Karpas-422 (cell line): ENCODE measurements at regions not wholly inside any gene's neighbourhood (a gene's known extent, or its start where the extent isn't known, plus 50 kb on each side); places are given as distances from the start of the nearest gene placed in this dataset.

Experiments used
- DNase-seq: peaks from one replicate; pipeline ENCODE4 v3.0.0-alpha.2; 2015
- H2AFZ ChIP-seq: fragments of 200-600 bp; sonication (generic); 2 replicates; pipeline ENCODE4 v1.6.1; 2014; ENCODE audit warnings: antibody characterized with exemption, low read length, mixed read lengths
- H3K27ac ChIP-seq: fragments of 200-600 bp; sonication (generic); 2 replicates; pipeline ENCODE4 v1.5.1; 2014; ENCODE audit warnings: mild to moderate bottlenecking, low read length, moderate library complexity
- H3K27me3 ChIP-seq: fragments of 200-600 bp; sonication (generic); 2 replicates; pipeline ENCODE4 v1.6.1; 2014; ENCODE audit warnings: low read length, mixed read lengths
- H3K36me3 ChIP-seq: fragments of 200-600 bp; sonication (generic); 2 replicates; pipeline ENCODE4 v1.6.1; 2014; ENCODE audit warnings: low read length, mixed read lengths; ENCODE audit not compliant: insufficient read depth
- H3K4me1 ChIP-seq: fragments of 200-600 bp; sonication (generic); 2 replicates; pipeline ENCODE4 v1.6.1; 2014; ENCODE audit warnings: mild to moderate bottlenecking, low read length, mixed read lengths
- H3K4me2 ChIP-seq: fragments of 200-600 bp; sonication (generic); 2 replicates; pipeline ENCODE4 v1.6.1; 2014; ENCODE audit warnings: low read length, low read depth, mild to moderate bottlenecking; ENCODE audit not compliant: poor library complexity, severe bottlenecking
- H3K4me3 ChIP-seq: fragments of 200-600 bp; sonication (generic); 2 replicates; pipeline ENCODE4 v1.5.1; 2014; ENCODE audit warnings: mild to moderate bottlenecking, antibody characterized with exemption, low read length, mixed read lengths
- H3K79me2 ChIP-seq: fragments of 200-600 bp; sonication (generic); 2 replicates; pipeline ENCODE4 v1.6.1; 2014; ENCODE audit warnings: mild to moderate bottlenecking, low read length, mixed read lengths
- H3K9ac ChIP-seq: fragments of 200-600 bp; sonication (generic); 2 replicates; pipeline ENCODE4 v1.6.0; 2014; ENCODE audit warnings: low read length
- H3K9me2 ChIP-seq: fragments of 200-600 bp; sonication (generic), shearing (Covaris generic); replicated peaks from 2 replicates; pipeline ENCODE4 v1.6.0; 2014; ENCODE audit warnings: mild to moderate bottlenecking, low read length, moderate library complexity; ENCODE audit not compliant: insufficient read depth
- H3K9me3 ChIP-seq: fragments of 300-700, 200-600 bp; sonication (generic); 2 replicates; pipeline ENCODE4 v1.6.1; 2014; ENCODE audit warnings: low read length, mixed read lengths
- H4K20me1 ChIP-seq: fragments of 200-600 bp; sonication (generic); 2 replicates; pipeline ENCODE4 v1.6.1; 2014; ENCODE audit warnings: mild to moderate bottlenecking, antibody characterized with exemption, low read length, low read depth; ENCODE audit not compliant: insufficient read depth

DNA sequence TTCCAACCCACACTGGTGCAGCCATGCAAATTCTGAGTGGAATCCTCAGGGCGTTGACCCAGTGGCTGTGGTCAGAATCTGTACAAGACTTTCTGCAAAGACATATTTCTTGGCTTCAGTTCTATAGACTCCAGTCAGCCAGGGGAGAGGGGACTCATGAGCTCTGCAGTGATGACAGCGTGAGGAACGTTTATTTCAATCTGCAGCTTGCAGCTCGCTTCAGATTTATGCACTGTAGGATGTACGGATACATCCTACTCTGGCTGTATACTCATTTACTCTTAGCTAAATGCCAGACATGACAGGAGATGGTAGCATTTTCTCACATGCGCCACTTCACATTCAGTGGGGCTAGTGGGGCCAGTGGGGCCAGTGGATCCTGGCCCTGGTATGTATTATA is 276.1 kb downstream of the FGF9 start:
- Histone ChIP-seq H3K4me2 (no peak overlapping the region), H3K4me3 (no peak overlapping the region), H3K27me3 (0 out of 2 replicates have a peak, but pooled peaks cover 2% of the 10 kb centered on the region), H3K9me2 (no peaks in the 10 kb centered on the region), H4K20me1 (no peaks in the 10 kb centered on the region), H3K36me3 (no peaks in the 10 kb centered on the region), H3K4me1 (peaks cover 7% of the 10 kb centered on the region), H2AFZ (no peak overlapping the region), H3K9me3 (no peaks in the 10 kb centered on the region; the same call in 1 of the 2 replicates), H3K27ac (no peak overlapping the region), H3K79me2 (no peaks in the 10 kb centered on the region), H3K9ac (no peak overlapping the region)
- no peak for DNase-seq

DNA sequence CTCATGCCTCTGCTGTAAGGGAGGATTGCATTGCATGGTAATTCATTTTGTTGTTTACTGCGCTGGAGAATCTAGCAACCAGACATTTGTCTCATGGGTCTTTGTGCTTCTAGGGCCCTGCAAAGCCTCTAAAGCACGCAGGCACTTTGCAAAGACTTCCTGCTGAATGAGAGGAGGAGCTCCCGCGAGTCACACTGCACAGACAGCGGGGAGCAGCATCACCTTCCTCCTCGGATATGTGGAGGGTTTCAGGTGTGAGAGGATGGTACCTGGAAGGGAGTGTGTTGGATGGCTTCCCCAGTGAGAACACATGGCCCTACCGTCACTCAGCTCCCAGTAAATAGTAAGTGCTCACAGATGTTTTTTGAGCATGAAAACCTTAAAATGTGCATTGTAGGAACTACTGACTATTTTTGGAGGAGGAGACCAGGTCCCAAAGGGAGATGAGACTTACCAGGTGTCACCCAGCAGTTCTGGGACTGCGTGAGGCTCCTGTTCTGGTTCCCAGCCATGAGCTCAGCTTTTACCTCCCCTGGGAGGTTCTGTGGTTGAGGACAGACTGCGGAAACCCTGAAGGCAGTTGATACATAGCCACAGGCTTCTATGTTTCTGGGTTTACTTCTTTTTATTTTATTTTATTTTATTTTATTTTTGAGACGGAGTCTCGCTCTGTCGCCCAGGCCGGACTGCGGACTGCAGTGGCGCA is 278.0 kb downstream of the FGF9 start:
- no peaks in the 10 kb centered on the region for H4K20me1 ChIP-seq
- H3K4me3 ChIP-seq, result no peak overlapping the region
- no peak overlapping the region for H2AFZ ChIP-seq
- H3K27ac ChIP-seq, result no peak overlapping the region
- no peaks in the 10 kb centered on the region for H3K79me2 ChIP-seq
- H3K9ac ChIP-seq, result no peak overlapping the region
- no peak for DNase-seq
- H3K4me2 ChIP-seq, result no peak overlapping the region
- H3K36me3 ChIP-seq, result no peaks in the 10 kb centered on the region
- no peaks in the 10 kb centered on the region for H3K9me2 ChIP-seq
- 0 out of 2 replicates have a peak, but pooled peaks cover 2% of the 10 kb centered on the region for H3K27me3 ChIP-seq
- H3K4me1 ChIP-seq, result peaks cover 7% of the 10 kb centered on the region
- H3K9me3 ChIP-seq, result no peaks in the 10 kb centered on the region; the same call in 1 of the 2 replicates

DNA sequence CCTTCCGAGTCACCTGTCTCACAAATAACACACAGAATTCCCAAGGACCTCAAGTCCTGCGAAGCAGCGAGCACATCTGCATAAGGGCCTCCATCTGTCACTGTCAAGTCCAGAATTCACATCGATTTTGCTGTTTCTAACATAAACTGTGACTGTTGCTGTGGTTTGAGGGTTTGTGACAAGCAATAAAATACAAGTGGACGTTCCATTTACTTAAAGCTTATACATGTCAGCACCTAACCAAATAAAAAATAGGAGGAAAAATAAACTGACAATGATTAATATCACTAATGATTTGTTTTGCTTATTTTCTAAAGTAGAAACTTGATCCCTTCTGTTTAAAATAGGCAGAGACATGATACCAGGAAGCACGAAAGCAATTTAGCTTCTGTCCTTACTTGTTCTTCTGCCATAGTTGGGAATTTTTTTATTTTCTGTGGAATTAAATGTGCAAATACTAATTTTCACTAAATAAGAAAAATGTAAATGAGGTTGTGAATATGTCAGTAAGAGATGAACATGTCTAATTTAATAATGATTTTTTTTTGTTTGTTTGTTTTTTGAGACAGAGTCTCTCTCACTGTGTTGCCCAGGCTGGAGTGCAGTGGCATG is 279.1 kb downstream of the FGF9 start:
- Histone ChIP-seq H4K20me1 (no peaks in the 10 kb centered on the region), H3K9me2 (no peaks in the 10 kb centered on the region), H3K4me1 (peaks cover 7% of the 10 kb centered on the region), H3K9ac (no peak overlapping the region), H3K4me3 (no peak overlapping the region), H3K4me2 (no peak overlapping the region), H3K27ac (no peak overlapping the region), H3K36me3 (no peaks in the 10 kb centered on the region), H2AFZ (no peak overlapping the region), H3K79me2 (no peaks in the 10 kb centered on the region), H3K27me3 (0 out of 2 replicates have a peak, but pooled peaks cover 2% of the 10 kb centered on the region), H3K9me3 (no peaks in the 10 kb centered on the region)
- DNase-seq, result no peak

DNA sequence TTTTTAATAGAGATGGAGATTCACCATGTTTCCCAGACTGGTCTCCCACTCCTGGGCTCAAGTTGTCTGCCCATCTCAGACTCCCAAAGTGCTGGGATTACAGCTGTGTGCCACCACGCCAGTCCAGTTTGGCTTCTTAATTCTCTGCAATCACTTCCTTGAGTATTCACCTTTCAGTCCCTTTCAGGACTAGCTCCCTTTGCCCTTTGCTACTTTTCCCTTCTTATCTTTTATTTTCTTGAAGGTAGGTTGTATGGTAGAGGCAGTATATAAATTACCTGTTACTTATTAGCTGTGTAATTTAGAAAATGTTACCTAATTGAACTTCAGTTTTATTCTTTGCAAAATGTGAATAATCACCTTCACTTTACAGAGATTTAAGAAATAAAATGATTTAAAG is 285.8 kb downstream of the FGF9 start:
- no peaks in the 10 kb centered on the region for H3K36me3 ChIP-seq
- no peak overlapping the region for H3K4me2 ChIP-seq
- H3K4me1 ChIP-seq, result no peaks in the 10 kb centered on the region
- H3K9me3 ChIP-seq, result no peaks in the 10 kb centered on the region
- no peaks in the 10 kb centered on the region for H3K9me2 ChIP-seq
- no peak overlapping the region for H2AFZ ChIP-seq
- no peak overlapping the region for H3K9ac ChIP-seq
- no peaks in the 10 kb centered on the region for H4K20me1 ChIP-seq
- H3K27me3 ChIP-seq, result no peaks in the 10 kb centered on the region
- H3K27ac ChIP-seq, result no peak overlapping the region
- DNase-seq, result no peak
- H3K4me3 ChIP-seq, result no peak overlapping the region
- H3K79me2 ChIP-seq, result no peaks in the 10 kb centered on the region

DNA sequence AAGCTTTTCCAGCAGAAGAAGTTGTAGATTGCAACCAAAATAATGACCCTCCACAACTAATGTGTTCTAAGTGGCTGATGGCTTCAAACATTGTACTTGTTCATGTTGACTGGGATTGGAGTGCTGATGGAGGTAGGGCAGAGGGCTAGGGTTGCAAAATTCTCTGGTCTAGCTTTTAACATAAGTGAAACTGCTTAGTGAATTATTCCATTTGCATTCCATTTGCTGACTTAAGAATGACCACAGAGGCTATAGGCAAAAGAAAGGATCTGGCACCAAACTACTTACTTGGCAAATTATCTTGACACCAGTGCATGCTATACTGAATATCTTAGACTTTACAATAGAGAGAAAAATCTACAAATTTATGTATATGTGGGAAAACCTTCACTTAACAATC is 287.0 kb downstream of the FGF9 start:
- DNase-seq, result no peak
- Histone ChIP-seq H3K4me1 (no peaks in the 10 kb centered on the region), H3K9ac (no peak overlapping the region), H2AFZ (no peak overlapping the region), H3K79me2 (no peaks in the 10 kb centered on the region), H3K9me2 (no peaks in the 10 kb centered on the region), H3K27ac (no peak overlapping the region), H3K9me3 (no peaks in the 10 kb centered on the region), H3K4me2 (no peak overlapping the region), H3K4me3 (no peak overlapping the region), H4K20me1 (no peaks in the 10 kb centered on the region), H3K27me3 (no peaks in the 10 kb centered on the region), H3K36me3 (no peaks in the 10 kb centered on the region)

DNA sequence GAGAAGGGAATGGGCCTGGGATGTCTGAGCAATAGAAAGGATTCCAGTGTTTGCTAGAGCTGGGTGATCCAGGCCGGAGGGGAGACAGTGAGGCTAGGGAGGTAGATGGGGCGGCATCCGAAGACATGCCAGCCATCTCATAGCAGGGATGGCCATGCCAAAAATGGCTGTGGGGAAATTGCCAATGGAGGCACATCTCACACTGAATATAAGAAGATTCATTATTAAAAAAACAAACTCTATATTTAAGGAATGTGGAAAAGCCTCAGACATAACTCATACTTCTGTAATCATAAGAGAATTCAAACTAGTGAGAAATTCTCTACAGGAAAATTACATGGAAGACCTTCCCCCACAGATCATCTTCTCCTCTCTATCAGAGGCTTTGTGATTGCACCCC is 289.2 kb downstream of the FGF9 start:
- H4K20me1 ChIP-seq, result no peaks in the 10 kb centered on the region
- H3K4me2 ChIP-seq, result no peak overlapping the region
- H3K9me3 ChIP-seq, result no peaks in the 10 kb centered on the region
- no peaks in the 10 kb centered on the region for H3K9me2 ChIP-seq
- H3K4me3 ChIP-seq, result no peak overlapping the region
- no peaks in the 10 kb centered on the region for H3K79me2 ChIP-seq
- H3K9ac ChIP-seq, result no peak overlapping the region
- no peak overlapping the region for H2AFZ ChIP-seq
- no peak for DNase-seq
- no peak overlapping the region for H3K27ac ChIP-seq
- H3K36me3 ChIP-seq, result no peaks in the 10 kb centered on the region
- H3K27me3 ChIP-seq, result no peaks in the 10 kb centered on the region
- no peaks in the 10 kb centered on the region for H3K4me1 ChIP-seq

DNA sequence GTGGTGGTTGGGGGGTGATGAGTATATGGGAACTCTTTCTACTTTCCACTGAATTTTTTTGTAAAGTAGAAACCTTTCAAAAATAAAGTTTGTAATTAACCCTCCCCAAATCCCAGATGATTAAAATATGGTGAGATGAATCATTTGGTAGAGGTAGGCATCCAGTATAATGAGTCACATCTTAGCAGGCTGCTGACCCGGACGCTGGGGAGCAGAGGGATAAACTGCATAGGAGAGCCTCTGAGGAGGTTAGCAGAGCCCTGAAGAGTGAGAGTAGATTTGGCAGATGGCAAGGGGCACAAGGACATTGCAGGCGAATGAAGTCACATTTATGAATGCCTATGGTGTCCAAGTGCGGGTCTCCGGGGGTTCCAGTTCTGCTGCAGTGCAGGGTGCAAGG is 293.8 kb downstream of the FGF9 start:
- H3K27ac ChIP-seq, result no peak overlapping the region
- no peak overlapping the region for H3K4me2 ChIP-seq
- no peaks in the 10 kb centered on the region for H3K27me3 ChIP-seq
- H2AFZ ChIP-seq, result no peak overlapping the region
- no peaks in the 10 kb centered on the region for H3K9me2 ChIP-seq
- no peak overlapping the region for H3K4me3 ChIP-seq
- H3K36me3 ChIP-seq, result no peaks in the 10 kb centered on the region
- no peak overlapping the region for H3K9ac ChIP-seq
- no peaks in the 10 kb centered on the region for H3K79me2 ChIP-seq
- no peaks in the 10 kb centered on the region for H3K9me3 ChIP-seq
- DNase-seq, result no peak
- no peaks in the 10 kb centered on the region for H4K20me1 ChIP-seq
- no peaks in the 10 kb centered on the region for H3K4me1 ChIP-seq

DNA sequence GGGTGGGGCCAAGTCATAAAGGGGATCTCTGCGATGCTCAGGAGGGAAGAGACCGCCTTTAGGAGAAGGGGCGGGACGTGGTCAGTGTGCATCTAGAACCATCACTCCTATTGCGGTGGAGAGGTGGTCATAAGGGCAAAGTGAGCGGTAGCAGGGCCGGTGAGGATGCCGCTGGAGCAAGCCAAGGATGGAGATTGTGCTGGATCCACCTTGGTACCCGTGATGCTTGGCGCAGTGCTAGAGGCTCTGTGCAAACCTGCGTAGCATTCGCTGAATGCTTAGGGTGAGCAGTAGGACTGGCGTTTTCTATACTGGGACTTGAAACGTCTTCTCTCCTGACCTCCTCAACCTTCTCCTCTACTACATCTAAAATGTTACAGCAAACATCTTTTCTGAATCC is 294.2 kb downstream of the FGF9 start:
- H3K4me1 ChIP-seq, result no peaks in the 10 kb centered on the region

More for the DNA sequence above, 294.2 kb downstream of the FGF9 start:
- Histone ChIP-seq H3K9ac (no peak overlapping the region), H3K27me3 (no peaks in the 10 kb centered on the region), H3K36me3 (no peaks in the 10 kb centered on the region), H3K79me2 (no peaks in the 10 kb centered on the region), H3K27ac (no peak overlapping the region), H4K20me1 (no peaks in the 10 kb centered on the region), H3K9me2 (no peaks in the 10 kb centered on the region), H3K4me2 (no peak overlapping the region), H3K4me3 (no peak overlapping the region), H3K9me3 (no peaks in the 10 kb centered on the region), H2AFZ (no peak overlapping the region)
- DNase-seq, result no peak
